GM23248 (cell line): ENCODE measurements at regions not wholly inside any gene's neighbourhood (a gene's known extent, or its start where the extent isn't known, plus 50 kb on each side); places are given as distances from the start of the nearest gene placed in this dataset.

ENCODE experiments used
- DNase-seq: peaks from one replicate; pipeline ENCODE4 v3.0.0-alpha.2; 2015
- H2AFZ ChIP-seq: fragments of 200-600 bp; sonication (generic); 2 replicates; pipeline ENCODE4 v1.6.1; 2016; ENCODE audit warnings: antibody characterized with exemption
- H3F3A ChIP-seq: fragments of 200-600 bp; sonication (generic); 2 replicates; pipeline ENCODE4 v1.6.1; 2016; ENCODE audit warnings: mild to moderate bottlenecking, antibody characterized with exemption, mixed run types; ENCODE audit not compliant: insufficient read depth
- H3K27ac ChIP-seq: fragments of 200-600 bp; sonication (generic); 2 replicates; pipeline ENCODE4 v1.5.1; 2016; ENCODE audit warnings: mild to moderate bottlenecking
- H3K27me3 ChIP-seq: fragments of 200-600 bp; sonication (generic); replicated peaks from 2 replicates; pipeline ENCODE4 v1.6.1; 2016; ENCODE audit warnings: mild to moderate bottlenecking; ENCODE audit not compliant: insufficient read depth
- H3K36me3 ChIP-seq: fragments of 200-600 bp; sonication (generic); 2 replicates; pipeline ENCODE4 v1.6.1; 2016; ENCODE audit warnings: low read depth, mild to moderate bottlenecking
- H3K4me1 ChIP-seq: fragments of 200-600 bp; sonication (generic); 2 replicates; pipeline ENCODE4 v1.6.1; 2016; ENCODE audit warnings: mild to moderate bottlenecking; ENCODE audit not compliant: insufficient read depth
- H3K4me2 ChIP-seq: fragments of 200-600 bp; sonication (generic); one replicate; pipeline ENCODE4 v1.6.1; 2016; ENCODE audit warnings: mild to moderate bottlenecking; ENCODE audit not compliant: unreplicated experiment
- H3K4me3 ChIP-seq: fragments of 200-600 bp; sonication (generic); 2 replicates; pipeline ENCODE4 v1.5.1; 2016; ENCODE audit warnings: mild to moderate bottlenecking
- H3K79me2 ChIP-seq: fragments of 200-600 bp; sonication (generic); 2 replicates; pipeline ENCODE4 v1.6.1; 2016; ENCODE audit warnings: mild to moderate bottlenecking; ENCODE audit not compliant: insufficient read depth
- H3K9ac ChIP-seq: fragments of 200-600 bp; sonication (generic); 2 replicates; pipeline ENCODE4 v1.6.1; 2016; ENCODE audit warnings: mild to moderate bottlenecking
- H3K9me2 ChIP-seq: fragments of 200-600 bp; sonication (generic); 2 replicates; pipeline ENCODE4 v1.6.1; 2016; ENCODE audit warnings: mixed run types, mild to moderate bottlenecking, moderate library complexity; ENCODE audit not compliant: insufficient read depth
- H3K9me3 ChIP-seq: fragments of 200-600 bp; sonication (generic); one replicate; pipeline ENCODE4 v1.6.1; 2017; ENCODE audit warnings: low read depth
- H4K20me1 ChIP-seq: fragments of 200-600 bp; sonication (generic); 2 replicates; pipeline ENCODE4 v1.6.0; 2016; ENCODE audit not compliant: insufficient read depth
- EZH2 ChIP-seq: fragments of 200-600 bp; sonication (generic); IDR thresholded peaks from 2 replicates; pipeline ENCODE4 v1.6.1; 2018; ENCODE audit warnings: antibody characterized with exemption, mild to moderate bottlenecking; ENCODE audit not compliant: insufficient read depth, poor library complexity, severe bottlenecking
- EZH2phosphoT487 ChIP-seq: fragments of 200-600 bp; sonication (generic); IDR thresholded peaks from 2 replicates; pipeline ENCODE4 v1.6.1; 2018; ENCODE audit warnings: antibody characterized with exemption, moderate library complexity, mild to moderate bottlenecking, low read depth; ENCODE audit not compliant: insufficient read depth
- WGBS, 2 experiments: methylation state at CpG; one replicate each; pipeline ENCODE4 v1.1.6; 2015 to 2017; ENCODE audit warnings: low lambda C conversion rate in 2 of 2, low coverage in 1 of 2; ENCODE audit errors: missing lambda C conversion rate in 2 of 2; 5-methylcytosine and 5-hydroxymethylcytosine counted together
- in situ Hi-C: fragments of 300-500 bp; cut with MboI; formaldehyde crosslinking; loops from 2 replicates; pipeline ENCODE4 v1.15.0; 2020

DNA sequence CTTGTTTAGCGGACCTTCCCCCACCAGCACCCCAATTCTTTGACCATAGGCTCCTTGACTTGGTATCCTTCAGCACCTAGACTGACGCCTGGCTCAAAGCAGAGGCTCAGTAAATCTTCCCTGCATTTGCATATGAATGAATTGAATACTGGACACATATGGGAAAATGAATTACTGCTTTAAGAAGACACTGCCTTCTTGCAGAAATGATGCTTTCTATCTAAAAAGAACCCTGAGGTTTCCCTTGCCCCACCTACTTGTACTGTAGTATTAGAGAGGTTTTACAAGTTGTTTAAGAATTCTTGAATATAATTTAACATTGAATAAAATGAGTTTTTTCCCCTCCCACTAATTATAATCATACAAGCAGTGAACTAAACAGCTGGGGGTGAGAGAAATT is 190.7 kb downstream of the SAMD5 start:
- no peaks in the 10 kb centered on the region for H3K9me3 ChIP-seq
- H3K79me2 ChIP-seq: no peaks in the 10 kb centered on the region
- no peaks in the 10 kb centered on the region for H4K20me1 ChIP-seq
- TF ChIP-seq EZH2 (no peak), EZH2phosphoT487 (no peak)
- no peaks in the 10 kb centered on the region for H3K4me1 ChIP-seq
- no peak for DNase-seq
- no peaks in the 10 kb centered on the region for H3K27me3 ChIP-seq
- no peak overlapping the region for H3K4me3 ChIP-seq
- H3K27ac ChIP-seq: no peak overlapping the region
- no peaks in the 10 kb centered on the region for H3K36me3 ChIP-seq
- H2AFZ ChIP-seq: no peak overlapping the region
- no peak overlapping the region for H3K4me2 ChIP-seq
- H3K9ac ChIP-seq: no peak overlapping the region
- no peaks in the 10 kb centered on the region for H3K9me2 ChIP-seq
- no peaks in the 10 kb centered on the region for H3F3A ChIP-seq
- in situ Hi-C loops: no loop called here
- 80 to 89% methylated on average over 2 of the region's 2 CpGs for WGBS, 2 experiments

DNA sequence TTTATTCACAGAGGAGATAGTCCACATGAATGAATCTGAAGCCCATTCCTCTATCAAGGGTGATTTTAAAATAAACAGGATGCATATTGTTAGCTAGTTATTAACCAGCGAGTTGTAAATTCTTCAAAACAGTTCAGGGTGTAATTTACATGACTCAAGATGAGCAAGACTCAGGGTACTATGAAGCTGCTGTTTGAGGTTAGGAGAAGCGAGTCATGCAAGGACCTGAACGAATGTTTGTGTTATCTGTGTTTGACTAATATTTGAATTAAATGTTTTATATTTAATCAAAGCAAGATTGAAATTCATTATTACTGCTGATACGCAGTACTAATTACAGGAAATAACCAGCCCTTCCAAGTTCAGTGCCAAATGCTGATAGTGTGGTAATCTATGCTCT is 191.1 kb downstream of the SAMD5 start:
- no peak overlapping the region for H3K4me3 ChIP-seq
- no peak overlapping the region for H3K27ac ChIP-seq
- TF ChIP-seq EZH2phosphoT487 (no peak), EZH2 (no peak)
- no peak overlapping the region for H3K9ac ChIP-seq
- DNase-seq: peak; percentile 52
- H3K27me3 ChIP-seq: no peaks in the 10 kb centered on the region
- H3K4me2 ChIP-seq: no peak overlapping the region
- H3K9me2 ChIP-seq: no peaks in the 10 kb centered on the region
- no peaks in the 10 kb centered on the region for H3F3A ChIP-seq
- H3K79me2 ChIP-seq: no peaks in the 10 kb centered on the region
- no peaks in the 10 kb centered on the region for H3K9me3 ChIP-seq
- no peaks in the 10 kb centered on the region for H3K4me1 ChIP-seq
- WGBS, 2 experiments: 2 to 4% methylated on average over 4 of the region's 4 CpGs
- no peaks in the 10 kb centered on the region for H4K20me1 ChIP-seq
- in situ Hi-C loops: no loop called here
- H3K36me3 ChIP-seq: no peaks in the 10 kb centered on the region
- H2AFZ ChIP-seq: no peak overlapping the region

GRCh38 chr6:147700436-147701209 is 192.1 kb downstream of the SAMD5 start:
- no peaks in the 10 kb centered on the region for H3K9me3 ChIP-seq
- no peak for DNase-seq
- no peak overlapping the region for H3K27ac ChIP-seq
- H3K4me3 ChIP-seq: no peak overlapping the region
- H2AFZ ChIP-seq: no peak overlapping the region
- H3K9me2 ChIP-seq: no peaks in the 10 kb centered on the region
- H3K79me2 ChIP-seq: no peaks in the 10 kb centered on the region
- H4K20me1 ChIP-seq: no peaks in the 10 kb centered on the region
- no peaks in the 10 kb centered on the region for H3F3A ChIP-seq
- in situ Hi-C loops: no loop called here
- WGBS, 2 experiments: 13 to 14% methylated on average over 5 of the region's 5 CpGs
- no peaks in the 10 kb centered on the region for H3K27me3 ChIP-seq
- H3K9ac ChIP-seq: no peak overlapping the region
- TF ChIP-seq EZH2 (no peak), EZH2phosphoT487 (no peak)
- H3K36me3 ChIP-seq: no peaks in the 10 kb centered on the region
- no peak overlapping the region for H3K4me2 ChIP-seq
- no peaks in the 10 kb centered on the region for H3K4me1 ChIP-seq

GRCh38 chr6:147704691-147705090 is 196.2 kb downstream of the SAMD5 start:
- H3K4me1 ChIP-seq: no peaks in the 10 kb centered on the region
- no peaks in the 10 kb centered on the region for H3K9me2 ChIP-seq
- H4K20me1 ChIP-seq: no peaks in the 10 kb centered on the region
- H3K36me3 ChIP-seq: no peaks in the 10 kb centered on the region
- no peak for DNase-seq
- no peaks in the 10 kb centered on the region for H3K27me3 ChIP-seq
- H3K79me2 ChIP-seq: no peaks in the 10 kb centered on the region
- H3K9ac ChIP-seq: no peak overlapping the region
- H3K9me3 ChIP-seq: no peaks in the 10 kb centered on the region
- H3K4me2 ChIP-seq: no peak overlapping the region
- H3K27ac ChIP-seq: no peak overlapping the region
- in situ Hi-C loops: no loop called here
- no peak for TF ChIP-seq EZH2phosphoT487
- TF ChIP-seq EZH2: no peak
- no peaks in the 10 kb centered on the region for H3F3A ChIP-seq
- WGBS, 2 experiments: 55 to 73% methylated on average over 5 of the region's 5 CpGs
- no peak overlapping the region for H2AFZ ChIP-seq
- no peak overlapping the region for H3K4me3 ChIP-seq

DNA sequence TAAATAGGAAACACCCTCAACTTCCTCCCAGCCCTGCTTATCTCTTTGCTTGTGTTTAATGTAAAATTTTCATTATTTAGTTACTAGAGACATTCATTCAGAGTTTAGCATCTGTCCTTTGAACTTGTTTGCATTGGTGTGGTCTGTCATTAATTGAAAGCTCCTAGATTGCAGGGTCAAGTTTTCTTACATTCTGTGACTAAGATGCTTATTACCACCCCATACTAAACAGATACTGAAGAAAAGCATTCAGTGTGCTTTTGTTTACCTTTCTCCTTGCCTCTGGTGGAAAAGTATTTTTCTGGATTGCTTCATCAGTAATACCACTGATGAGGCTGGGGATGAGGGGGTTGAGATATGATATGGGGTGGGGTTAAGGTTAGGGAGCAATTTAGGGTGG is 199.0 kb downstream of the SAMD5 start:
- Histone ChIP-seq H3K36me3 (no peaks in the 10 kb centered on the region), H3K4me1 (no peaks in the 10 kb centered on the region)

More for the DNA sequence above, 199.0 kb downstream of the SAMD5 start:
- no peak for DNase-seq
- no peaks in the 10 kb centered on the region for H3K9me3 ChIP-seq
- no peak overlapping the region for H3K4me2 ChIP-seq
- H2AFZ ChIP-seq: no peak overlapping the region
- no peaks in the 10 kb centered on the region for H3K27me3 ChIP-seq
- H3K9ac ChIP-seq: no peak overlapping the region
- no peaks in the 10 kb centered on the region for H4K20me1 ChIP-seq
- no peaks in the 10 kb centered on the region for H3F3A ChIP-seq
- in situ Hi-C loops: no loop called here
- no peak overlapping the region for H3K4me3 ChIP-seq
- H3K27ac ChIP-seq: no peak overlapping the region
- no peaks in the 10 kb centered on the region for H3K79me2 ChIP-seq
- H3K9me2 ChIP-seq: no peaks in the 10 kb centered on the region
- no peak for TF ChIP-seq EZH2phosphoT487
- no peak for TF ChIP-seq EZH2
